Caco-2 (cell line): ENCODE measurements at regions not wholly inside any gene's neighbourhood (a gene's known extent, or its start where the extent isn't known, plus 50 kb on each side); places are given as distances from the start of the nearest gene placed in this dataset.

Experiments used
- BruUV-seq: library from RNA; stranded (reverse); fragments of 400-500 nt; replicated peaks from 2 replicates; lab custom pipeline; 2021; lab: Mats Ljungman, UMichigan
- CTCF ChIA-PET: fragments of 300-600 bp; sonication (Branson Sonifier 250); formaldehyde crosslinking; loops from one replicate; lab custom pipeline; 2022; ENCODE audit warnings: antibody characterized with exemption; lab: Charles Lee
- POLR2A ChIA-PET: fragments of 300-600 bp; sonication (Branson Sonifier 250); formaldehyde crosslinking; loops from one replicate; lab custom pipeline; 2022; ENCODE audit warnings: antibody characterized with exemption; lab: Charles Lee
- DNase-seq, 2 experiments: peaks; one replicate each; pipeline versions ENCODE4 v3.0.0 to v3.0.0-alpha.2; 2020 to 2022
- H3K27me3 ChIP-seq: replicated peaks from 2 replicates; pipeline ENCODE4 v1.6.0; 2011; ENCODE audit warnings: low read length; ENCODE audit not compliant: control insufficient read depth, insufficient read depth
- H3K36me3 ChIP-seq: 2 replicates; pipeline ENCODE4 v1.5.1; 2011; ENCODE audit warnings: low read length; ENCODE audit not compliant: control insufficient read depth, insufficient read depth
- H3K4me1 ChIP-seq: fragments of 250-450 bp; sonication (Bioruptor Pico); 2 replicates; pipeline ENCODE4 v1.5.1; 2020; ENCODE audit warnings: mild to moderate bottlenecking
- H3K4me3 ChIP-seq: 2 replicates; pipeline ENCODE4 v1.5.1; 2011; ENCODE audit warnings: low read depth, mild to moderate bottlenecking, control low read depth, low read length
- H3K9me3 ChIP-seq: fragments of 250-450 bp; sonication (Bioruptor Pico); 2 replicates; pipeline ENCODE4 v1.5.1; 2020; ENCODE audit warnings: mild to moderate bottlenecking, moderate library complexity
- H3K27ac Mint-ChIP-seq: one replicate; pipeline ENCODE4 v1.8.0; 2022; ENCODE audit warnings: mixed read lengths; ENCODE audit not compliant: unreplicated experiment
- H3K27me3 Mint-ChIP-seq: one replicate; pipeline ENCODE4 v1.8.0; 2022; ENCODE audit warnings: mixed read lengths; ENCODE audit not compliant: insufficient read depth, unreplicated experiment
- H3K36me3 Mint-ChIP-seq: one replicate; pipeline ENCODE4 v1.8.0; 2022; ENCODE audit warnings: mild to moderate bottlenecking, mixed read lengths; ENCODE audit not compliant: insufficient read depth, unreplicated experiment
- H3K4me1 Mint-ChIP-seq: one replicate; pipeline ENCODE4 v1.8.0; 2022; ENCODE audit warnings: low read depth, mixed read lengths; ENCODE audit not compliant: unreplicated experiment
- H3K4me3 Mint-ChIP-seq: one replicate; pipeline ENCODE4 v1.8.0; 2022; ENCODE audit warnings: mild to moderate bottlenecking, moderate library complexity, mixed read lengths; ENCODE audit not compliant: unreplicated experiment
- H3K9me3 Mint-ChIP-seq: one replicate; pipeline ENCODE4 v1.8.0; 2022; ENCODE audit warnings: mixed read lengths; ENCODE audit not compliant: unreplicated experiment
- CTCF ChIP-seq, 2 experiments: fragments of 200-600 bp in 1 of 2; IDR thresholded peaks; 1 replicate in 1 of 2; 2 replicates in 1 of 2; pipeline versions ENCODE4 v1.5.1 to v1.8.0; 2011 to 2022; ENCODE audit warnings: antibody characterized with exemption in 1 of 2, control low read depth in 1 of 2, inconsistent platforms in 1 of 2, low read depth in 1 of 2, low read length in 1 of 2, mild to moderate bottlenecking in 1 of 2, moderate library complexity in 1 of 2; ENCODE audit not compliant: insufficient read depth in 1 of 2, severe bottlenecking in 1 of 2, unreplicated experiment in 1 of 2
- intact Hi-C: fragments of 100-400 bp; cut with micrococcal nuclease; formaldehyde crosslinking; loops from one replicate; pipeline ENCODE4 v1.10.0; 2022; ENCODE audit not compliant: unreplicated experiment

GRCh38 chr2:147392180-147392579 is 452.6 kb upstream of the ACVR2A start:
- CTCF ChIA-PET: no interaction called here
- Mint-ChIP-seq H3K4me1 (no peaks in the 10 kb centered on the region), H3K4me3 (no peak overlapping the region), H3K27ac (no peak overlapping the region), H3K9me3 (peaks cover 12% of the 10 kb centered on the region), H3K36me3 (no peaks in the 10 kb centered on the region), H3K27me3 (no peaks in the 10 kb centered on the region)
- Histone ChIP-seq H3K4me1 (no peaks in the 10 kb centered on the region), H3K36me3 (no peaks in the 10 kb centered on the region), H3K4me3 (no peak overlapping the region), H3K9me3 (no peaks in the 10 kb centered on the region; the same call in 1 of the 2 replicates), H3K27me3 (no peaks in the 10 kb centered on the region)
- intact Hi-C loops: no loop called here
- no peak for TF ChIP-seq CTCF (IDR thresholded peaks at IDR 0.05; ENCODE audit: insufficient read depth in 1 of 2, low read depth in 1 of 2, low read length in 1 of 2, severe bottlenecking in 1 of 2, unreplicated experiment in 1 of 2)
- no peak for DNase-seq
- BruUV-seq: no TSS peak
- POLR2A ChIA-PET: no interaction called here

GRCh38 chr2:147390475-147390874 is 454.4 kb upstream of the ACVR2A start:
- Histone ChIP-seq H3K4me1 (no peaks in the 10 kb centered on the region), H3K27me3 (no peaks in the 10 kb centered on the region), H3K9me3 (no peaks in the 10 kb centered on the region), H3K36me3 (no peaks in the 10 kb centered on the region), H3K4me3 (no peak overlapping the region)
- CTCF ChIA-PET: no interaction called here
- H3K27ac Mint-ChIP-seq: no peak overlapping the region
- POLR2A ChIA-PET: no interaction called here
- BruUV-seq: no TSS peak
- no peaks in the 10 kb centered on the region for H3K36me3 Mint-ChIP-seq
- no peaks in the 10 kb centered on the region for H3K4me1 Mint-ChIP-seq
- no peaks in the 10 kb centered on the region for H3K9me3 Mint-ChIP-seq
- intact Hi-C loops: no loop called here
- no peak for DNase-seq
- TF ChIP-seq CTCF (IDR thresholded peaks at IDR 0.05; ENCODE audit: insufficient read depth in 1 of 2, low read depth in 1 of 2, low read length in 1 of 2, severe bottlenecking in 1 of 2, unreplicated experiment in 1 of 2): no peak
- H3K27me3 Mint-ChIP-seq: no peaks in the 10 kb centered on the region
- H3K4me3 Mint-ChIP-seq: no peak overlapping the region

GRCh38 chr2:147389218-147389617 is 455.6 kb upstream of the ACVR2A start:
- Histone ChIP-seq H3K36me3 (no peaks in the 10 kb centered on the region), H3K4me1 (no peaks in the 10 kb centered on the region), H3K27me3 (no peaks in the 10 kb centered on the region), H3K9me3 (no peaks in the 10 kb centered on the region), H3K4me3 (no peak overlapping the region)
- CTCF ChIA-PET: no interaction called here
- H3K36me3 Mint-ChIP-seq: no peaks in the 10 kb centered on the region
- no peaks in the 10 kb centered on the region for H3K9me3 Mint-ChIP-seq
- no peak overlapping the region for H3K27ac Mint-ChIP-seq
- POLR2A ChIA-PET: no interaction called here
- H3K27me3 Mint-ChIP-seq: no peaks in the 10 kb centered on the region
- no TSS peak for BruUV-seq
- intact Hi-C loops: no loop called here
- no peak for TF ChIP-seq CTCF (IDR thresholded peaks at IDR 0.05; ENCODE audit: insufficient read depth in 1 of 2, low read depth in 1 of 2, low read length in 1 of 2, severe bottlenecking in 1 of 2, unreplicated experiment in 1 of 2)
- no peak overlapping the region for H3K4me3 Mint-ChIP-seq
- DNase-seq: no peak
- H3K4me1 Mint-ChIP-seq: no peaks in the 10 kb centered on the region
